ENCODE measurements at regions not wholly inside any gene's neighbourhood (a gene's known extent, or its start where the extent isn't known, plus 50 kb on each side); places are given as distances from the start of the nearest gene placed in this dataset.

DNA sequence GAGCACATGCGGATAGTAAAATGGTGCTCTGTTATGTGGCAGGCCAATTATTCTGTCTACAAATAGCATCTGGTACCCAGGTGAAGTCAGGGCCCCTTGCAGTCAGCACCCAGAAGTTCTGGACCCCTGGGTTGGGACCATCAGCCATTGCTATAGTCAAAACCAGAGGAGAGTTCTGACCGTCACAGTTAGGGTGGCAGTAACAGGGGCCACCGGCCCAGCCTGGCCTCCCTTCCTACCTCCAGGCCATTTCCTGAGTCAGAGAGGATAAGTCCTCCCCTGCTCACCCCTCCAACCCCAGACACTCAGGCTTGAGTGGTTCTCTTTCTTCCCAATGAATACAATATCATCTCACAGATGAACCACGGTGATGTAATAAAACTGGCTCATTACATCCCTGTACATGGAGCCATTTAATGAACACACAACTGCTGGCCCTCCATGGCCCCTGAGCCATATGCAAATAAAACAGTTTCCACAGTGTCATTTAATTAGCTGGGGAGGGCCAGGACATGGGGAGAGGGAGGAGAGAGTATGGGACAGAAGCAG lies 673.6 kb downstream of the MATN1 start:
- DNase-seq (ENCODE audit: extremely low read depth, low read depth) = no peak

GRCh38 chr1:30048905-30049304 lies 674.5 kb downstream of the MATN1 start:
- DNase-seq (ENCODE audit: extremely low read depth, low read depth) = no peak

DNA sequence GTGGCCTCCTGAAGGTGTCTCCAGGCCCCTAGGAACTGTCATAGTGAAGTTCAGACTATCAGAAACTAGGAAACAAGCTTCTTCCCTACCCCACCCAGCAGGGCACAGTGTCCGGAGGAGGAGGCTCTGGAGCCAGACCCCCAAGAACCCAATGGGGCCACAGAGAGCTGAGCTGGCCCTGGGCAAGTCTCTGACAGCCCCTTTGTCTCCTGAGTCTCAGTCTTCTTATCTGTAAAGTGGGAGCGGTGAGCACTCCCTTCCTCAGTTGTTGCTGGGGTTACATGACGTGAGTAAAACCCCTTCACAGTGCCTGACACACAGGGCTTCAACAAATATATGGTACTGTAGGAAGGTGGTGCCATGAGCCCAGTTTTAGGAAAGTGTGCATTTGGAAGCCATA lies 675.8 kb downstream of the MATN1 start:
- DNase-seq (ENCODE audit: extremely low read depth, low read depth) = no peak

GRCh38 chr1:30046751-30047150 lies 676.6 kb downstream of the MATN1 start:
- DNase-seq (ENCODE audit: extremely low read depth, low read depth) = no peak

- no peak for DNase-seq (ENCODE audit: extremely low read depth, low read depth)
These were observed 677.9 kb downstream of the MATN1 start for GRCh38 chr1:30045304-30046090.

- no peak for DNase-seq (ENCODE audit: extremely low read depth, low read depth)
These were observed 678.7 kb downstream of the MATN1 start for GRCh38 chr1:30044656-30045144.

DNA sequence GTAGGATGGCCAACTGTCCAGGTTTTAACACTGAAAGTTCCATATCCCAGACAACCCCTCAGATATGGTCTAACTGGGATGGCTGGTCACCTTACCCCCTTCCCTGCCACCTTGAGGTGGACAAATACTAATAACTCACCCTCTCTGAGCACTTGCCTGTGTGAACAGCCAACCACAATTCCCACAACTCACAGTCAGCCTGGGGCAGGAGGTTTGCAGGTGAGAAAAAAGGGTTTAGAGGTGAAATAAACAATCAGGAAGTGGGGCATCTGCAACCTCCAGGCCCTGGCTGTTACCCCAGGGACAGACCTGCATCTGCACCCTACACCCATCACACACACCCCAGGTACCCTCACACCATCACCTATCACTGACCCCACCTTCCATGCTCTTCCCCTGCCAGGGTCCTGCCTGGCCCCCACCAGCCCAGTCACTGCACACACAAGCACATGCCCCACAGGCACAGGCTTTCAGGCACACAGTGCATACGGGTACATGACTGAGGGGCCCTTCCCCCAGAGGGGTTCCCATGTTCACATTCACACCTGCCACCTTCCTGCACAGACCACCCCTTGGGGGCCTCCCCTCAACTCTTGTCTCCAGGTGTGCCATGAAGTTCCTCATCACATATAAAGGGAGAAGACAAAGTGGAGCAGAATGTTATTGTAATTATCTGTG lies 679.5 kb downstream of the MATN1 start:
- no peak for DNase-seq (ENCODE audit: extremely low read depth, low read depth)

GRCh38 chr1:30043256-30043655 lies 680.1 kb downstream of the MATN1 start:
- no peak for DNase-seq (ENCODE audit: extremely low read depth, low read depth)

- no peak for DNase-seq (ENCODE audit: extremely low read depth, low read depth)
These were observed 680.8 kb downstream of the MATN1 start for GRCh38 chr1:30042438-30043147.

DNA sequence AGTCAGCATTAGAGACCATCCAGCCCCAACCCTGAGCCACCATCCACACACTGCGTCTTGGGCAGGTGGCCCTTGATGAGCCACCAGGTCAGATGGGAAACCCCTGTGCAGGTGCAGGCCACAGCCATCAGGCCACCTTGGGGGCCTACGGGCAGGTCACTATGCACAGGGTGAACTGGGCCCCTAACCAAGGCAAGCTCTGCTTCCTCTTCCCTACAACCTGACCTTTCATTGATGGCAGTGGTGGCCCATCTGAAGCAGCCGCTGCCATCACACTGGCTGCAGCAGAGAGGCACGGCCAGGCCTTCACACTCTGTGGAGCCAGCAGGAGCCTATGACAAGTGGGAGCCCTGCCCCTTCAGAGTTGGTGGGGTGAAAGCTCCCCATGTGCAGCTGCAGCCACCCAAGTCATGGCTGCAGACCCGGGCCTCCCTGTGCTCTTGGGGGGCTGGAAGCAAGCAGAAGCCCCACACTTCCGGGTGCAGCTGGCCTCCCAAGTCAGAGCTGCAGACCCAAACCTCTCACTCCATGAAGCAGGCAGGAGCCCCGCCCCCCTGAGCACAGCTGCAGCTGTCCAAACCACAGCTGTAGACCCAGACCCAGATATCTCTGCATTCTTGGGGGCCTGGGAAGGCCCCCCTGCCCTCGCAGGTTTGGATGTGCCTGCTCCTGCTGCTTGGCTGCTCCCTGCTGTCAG lies 681.5 kb downstream of the MATN1 start:
- DNase-seq (ENCODE audit: extremely low read depth, low read depth) = no peak

DNA sequence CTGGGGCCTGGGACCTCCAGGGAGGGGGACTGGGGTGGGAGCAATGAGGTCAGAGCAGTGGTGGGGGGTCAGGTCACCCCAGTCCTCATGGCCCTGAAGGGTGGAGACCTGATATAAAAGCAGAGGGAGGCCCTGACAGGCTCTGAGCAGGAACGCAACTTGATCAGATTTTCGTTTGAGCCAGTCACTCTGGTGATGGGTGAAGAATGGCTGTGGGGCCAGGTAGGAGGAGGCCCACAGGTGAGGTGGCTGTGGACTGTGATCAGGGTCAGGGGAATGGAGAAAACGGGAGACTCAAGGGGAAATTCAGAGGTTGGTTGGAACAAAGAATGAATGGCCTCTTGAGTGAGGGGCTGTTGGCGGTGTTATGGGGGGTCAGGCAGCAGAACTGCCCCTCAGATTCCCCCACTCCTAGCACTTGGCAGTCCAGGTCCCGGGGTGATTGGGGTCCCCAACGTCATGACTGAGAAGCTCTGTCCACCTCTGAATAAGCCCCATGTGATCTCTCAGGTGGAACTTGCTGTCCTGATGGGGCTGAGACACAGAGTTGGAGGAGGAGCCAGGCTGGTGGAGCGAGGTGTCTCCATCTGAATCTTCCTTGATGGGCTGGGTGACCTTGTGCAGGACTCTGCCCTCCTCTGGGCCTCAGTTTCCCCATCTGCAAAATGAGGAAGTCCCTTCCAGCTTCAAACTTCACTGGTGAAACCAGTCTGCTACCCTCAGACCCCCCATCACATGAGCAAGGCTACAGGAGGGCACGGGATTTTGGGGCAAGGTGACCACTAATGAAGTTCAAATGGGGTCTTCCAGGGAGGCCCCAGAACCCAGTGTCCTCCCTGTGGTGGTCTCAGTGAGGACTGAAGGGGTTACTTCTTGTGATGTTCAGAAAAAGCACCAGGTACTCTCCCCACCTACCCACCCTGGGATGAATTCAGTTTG lies 683.0 kb downstream of the MATN1 start:
- no peak for DNase-seq (ENCODE audit: extremely low read depth, low read depth)

- no peak for DNase-seq (ENCODE audit: extremely low read depth, low read depth)
These were observed 683.9 kb downstream of the MATN1 start for GRCh38 chr1:30039354-30040080.

GRCh38 chr1:30038134-30039025 lies 685.0 kb downstream of the MATN1 start:
- DNase-seq (ENCODE audit: extremely low read depth, low read depth) = no peak

- DNase-seq (ENCODE audit: extremely low read depth, low read depth) = no peak
These were observed 685.9 kb downstream of the MATN1 start for GRCh38 chr1:30037251-30038118.

DNA sequence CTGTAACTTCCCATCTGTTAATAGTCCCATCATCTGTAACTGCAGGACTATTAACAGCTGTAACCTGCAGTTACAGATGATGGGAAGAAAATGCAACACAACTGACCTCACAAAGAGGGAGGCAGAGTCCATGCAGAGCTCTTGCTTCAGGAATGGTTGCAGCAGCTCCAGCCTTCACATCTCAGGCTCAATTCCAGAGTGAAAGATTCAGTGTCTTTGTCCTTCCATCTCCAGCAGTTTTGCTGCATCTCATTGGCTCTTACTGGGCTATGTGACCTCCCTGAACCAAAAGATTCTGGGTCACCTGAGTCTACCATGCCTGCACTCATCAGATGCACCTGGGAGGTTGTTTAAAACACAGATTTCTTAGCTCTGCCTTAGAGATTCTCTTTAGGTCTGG lies 686.7 kb downstream of the MATN1 start:
- no peak for DNase-seq (ENCODE audit: extremely low read depth, low read depth)

DNA sequence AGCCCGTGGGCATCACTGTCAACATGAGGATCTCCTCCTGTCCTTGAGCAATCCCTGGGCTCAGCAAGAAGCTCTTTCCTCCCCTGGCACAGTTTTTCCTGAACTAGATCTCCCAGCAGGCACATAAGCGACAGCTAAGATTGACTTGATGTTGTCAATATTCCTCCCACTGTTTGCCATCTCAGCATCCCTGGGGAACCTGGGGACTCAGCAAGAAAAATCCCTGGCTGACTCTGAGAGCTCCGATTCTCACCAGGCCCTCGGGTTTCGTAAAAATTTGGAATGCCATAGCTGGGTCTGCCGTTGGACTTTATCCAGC lies 687.2 kb downstream of the MATN1 start:
- DNase-seq (ENCODE audit: extremely low read depth, low read depth) = no peak

Data from NCI-H460 (cell line).